PFSK-1 (cell line): ENCODE measurements at regions not wholly inside any gene's neighbourhood (a gene's known extent, or its start where the extent isn't known, plus 50 kb on each side); places are given as distances from the start of the nearest gene placed in this dataset.

Source experiments
- POLR2AphosphoS5 ChIP-seq: IDR thresholded peaks from 2 replicates; pipeline ENCODE4 v1.6.1; 2012; ENCODE audit warnings: low read depth, mild to moderate bottlenecking, control low read depth, low read length, moderate library complexity
- SIN3A ChIP-seq: IDR thresholded peaks from 2 replicates; pipeline ENCODE4 v1.6.1; 2012; ENCODE audit warnings: mild to moderate bottlenecking, low read length, moderate library complexity, borderline replicate concordance; ENCODE audit not compliant: insufficient read depth
- TAF1 ChIP-seq: IDR thresholded peaks from 2 replicates; pipeline ENCODE4 v1.6.1; 2012; ENCODE audit warnings: low read length, control low read depth, borderline replicate concordance; ENCODE audit not compliant: insufficient read depth
- TF ChIP-seq, protein P1 (sequence below), 2 experiments: IDR thresholded peaks; 2 replicates each; pipeline versions ENCODE4 v1.6.1 to v1.8.0; 2011 to 2012; ENCODE audit warnings: low read depth in 2 of 2, low read length in 2 of 2, control low read depth in 1 of 2, inconsistent platforms in 1 of 2, mild to moderate bottlenecking in 1 of 2, moderate library complexity in 1 of 2; ENCODE audit not compliant: insufficient read depth in 1 of 2

DNA sequence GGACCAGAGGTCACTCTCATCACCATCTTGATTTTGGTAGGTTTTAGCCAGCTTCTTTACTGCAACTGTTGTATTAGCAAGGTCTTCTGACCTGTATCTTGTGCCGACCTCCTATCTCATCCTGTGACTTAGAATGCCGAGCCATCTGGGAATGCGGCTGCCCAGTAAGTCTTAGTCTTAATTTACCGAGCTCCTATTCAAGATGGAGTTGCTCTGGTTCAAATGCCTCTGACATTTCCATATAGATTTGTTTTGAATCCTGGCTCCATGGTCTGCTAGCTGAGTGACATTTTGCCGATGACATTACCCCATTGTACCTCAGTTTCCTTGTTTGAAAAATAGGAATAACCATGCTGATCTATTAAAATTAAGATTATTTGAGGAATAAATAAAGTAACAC is 193.9 kb upstream of the HMCN1 start:
- TF ChIP-seq, protein P1, sequence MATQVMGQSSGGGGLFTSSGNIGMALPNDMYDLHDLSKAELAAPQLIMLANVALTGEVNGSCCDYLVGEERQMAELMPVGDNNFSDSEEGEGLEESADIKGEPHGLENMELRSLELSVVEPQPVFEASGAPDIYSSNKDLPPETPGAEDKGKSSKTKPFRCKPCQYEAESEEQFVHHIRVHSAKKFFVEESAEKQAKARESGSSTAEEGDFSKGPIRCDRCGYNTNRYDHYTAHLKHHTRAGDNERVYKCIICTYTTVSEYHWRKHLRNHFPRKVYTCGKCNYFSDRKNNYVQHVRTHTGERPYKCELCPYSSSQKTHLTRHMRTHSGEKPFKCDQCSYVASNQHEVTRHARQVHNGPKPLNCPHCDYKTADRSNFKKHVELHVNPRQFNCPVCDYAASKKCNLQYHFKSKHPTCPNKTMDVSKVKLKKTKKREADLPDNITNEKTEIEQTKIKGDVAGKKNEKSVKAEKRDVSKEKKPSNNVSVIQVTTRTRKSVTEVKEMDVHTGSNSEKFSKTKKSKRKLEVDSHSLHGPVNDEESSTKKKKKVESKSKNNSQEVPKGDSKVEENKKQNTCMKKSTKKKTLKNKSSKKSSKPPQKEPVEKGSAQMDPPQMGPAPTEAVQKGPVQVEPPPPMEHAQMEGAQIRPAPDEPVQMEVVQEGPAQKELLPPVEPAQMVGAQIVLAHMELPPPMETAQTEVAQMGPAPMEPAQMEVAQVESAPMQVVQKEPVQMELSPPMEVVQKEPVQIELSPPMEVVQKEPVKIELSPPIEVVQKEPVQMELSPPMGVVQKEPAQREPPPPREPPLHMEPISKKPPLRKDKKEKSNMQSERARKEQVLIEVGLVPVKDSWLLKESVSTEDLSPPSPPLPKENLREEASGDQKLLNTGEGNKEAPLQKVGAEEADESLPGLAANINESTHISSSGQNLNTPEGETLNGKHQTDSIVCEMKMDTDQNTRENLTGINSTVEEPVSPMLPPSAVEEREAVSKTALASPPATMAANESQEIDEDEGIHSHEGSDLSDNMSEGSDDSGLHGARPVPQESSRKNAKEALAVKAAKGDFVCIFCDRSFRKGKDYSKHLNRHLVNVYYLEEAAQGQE (IDR thresholded peaks at IDR 0.05; ENCODE audit: insufficient read depth in 1 of 2, low read depth in 2 of 2, low read length in 2 of 2), result no peak
- TF ChIP-seq SIN3A (no peak), POLR2AphosphoS5 (no peak), TAF1 (no peak)
